HCT116 (cell line): ENCODE measurements at regions not wholly inside any gene's neighbourhood (a gene's known extent, or its start where the extent isn't known, plus 50 kb on each side); places are given as distances from the start of the nearest gene placed in this dataset.

Source experiments
- ATAC-seq: fragments of 200-7000 bp; cut with Tn5 transposase; 2 replicates; pipeline ENCODE4 v1.9.1; 2020; ENCODE audit warnings: mild to moderate bottlenecking, moderate library complexity
- BruUV-seq: library from RNA; stranded (reverse); fragments of 400-500 nt; replicated peaks from 2 replicates; lab custom pipeline; 2021; lab: Mats Ljungman, UMichigan
- CTCF ChIA-PET: fragments of 300-600 bp; sonication (Branson Sonifier 250); formaldehyde crosslinking; loops from one replicate; lab custom pipeline; 2021; ENCODE audit warnings: antibody characterized with exemption; lab: Charles Lee
- POLR2A ChIA-PET: fragments of 300-600, 350-600 bp; sonication (Branson Sonifier 250); formaldehyde crosslinking; loops from one replicate; lab custom pipeline; 2021; ENCODE audit warnings: antibody characterized with exemption; lab: Charles Lee
- RAD21 ChIA-PET, 2 experiments: fragments of 300-600 bp; sonication (Branson Sonifier 250); formaldehyde crosslinking; loops; one replicate each; lab custom pipeline; 2023; ENCODE audit warnings: low total read pairs in 2 of 2; ENCODE audit not compliant: uncharacterized antibody in 2 of 2, unreplicated experiment in 2 of 2, low non-redundant PET in 1 of 2; lab: Charles Lee
- DNase-seq: peaks from one replicate; pipeline ENCODE4 v3.0.0-alpha.2; 2010; ENCODE audit warnings: low read depth, low spot score
- H2AFZ ChIP-seq: fragments of 200-600 bp; shearing (Covaris generic), sonication (generic); 2 replicates; pipeline ENCODE4 v1.6.1; 2017; ENCODE audit warnings: low read depth, mixed run types, mixed read lengths, antibody characterized with exemption, low read length; ENCODE audit not compliant: poor library complexity, severe bottlenecking
- H3K27ac ChIP-seq: 2 replicates; pipeline ENCODE4 v1.5.1; 2012; ENCODE audit warnings: low read depth, low read length
- H3K27me3 ChIP-seq: fragments of 200-600 bp; sonication (generic); 2 replicates; pipeline ENCODE4 v1.6.1; 2016; ENCODE audit warnings: mixed run types, low read length, mixed read lengths; ENCODE audit not compliant: insufficient read depth
- H3K36me3 ChIP-seq, 2 experiments: fragments of 200-500 bp in 1 of 2; fragments of 200-600 bp in 1 of 2; sonication (Bioruptor generic) in 1 of 2; sonication (generic) in 1 of 2; 2 replicates each; pipeline versions ENCODE4 v1.5.1 to v1.6.1; 2014 to 2016; ENCODE audit warnings: low read length in 2 of 2, inconsistent platforms in 1 of 2, mixed read lengths in 1 of 2, mixed run types in 1 of 2; ENCODE audit not compliant: insufficient read depth in 2 of 2, control insufficient read depth in 1 of 2
- H3K4me1 ChIP-seq, 2 experiments: fragments of 200-600 bp in 1 of 2; sonication (generic) in 1 of 2; 2 replicates each; pipeline versions ENCODE4 v1.5.1 to v1.6.1; 2012 to 2017; ENCODE audit warnings: low read length in 2 of 2, inconsistent platforms in 1 of 2, mild to moderate bottlenecking in 1 of 2, mixed read lengths in 1 of 2, mixed run types in 1 of 2, moderate library complexity in 1 of 2; ENCODE audit not compliant: insufficient read depth in 2 of 2, control insufficient read depth in 1 of 2
- H3K4me2 ChIP-seq: fragments of 200-600 bp; sonication (generic); 2 replicates; pipeline ENCODE4 v1.6.1; 2017; ENCODE audit warnings: mixed run types, low read length, mixed read lengths
- H3K4me3 ChIP-seq, 2 experiments: fragments of 200-600 bp in 1 of 2; sonication (generic) in 1 of 2; replicated peaks in 1 of 2; 2 replicates each; pipeline ENCODE4 v1.5.1; 2011 to 2016; ENCODE audit warnings: low read length in 2 of 2, control low read depth in 1 of 2, low read depth in 1 of 2, mild to moderate bottlenecking in 1 of 2, mixed read lengths in 1 of 2, mixed run types in 1 of 2
- H3K79me2 ChIP-seq: fragments of 200-600 bp; sonication (generic); 2 replicates; pipeline ENCODE4 v1.6.1; 2017; ENCODE audit warnings: mild to moderate bottlenecking, mixed run types, low read length, moderate library complexity, mixed read lengths; ENCODE audit not compliant: insufficient read depth
- H3K9ac ChIP-seq: fragments of 200-600 bp; sonication (generic); 2 replicates; pipeline ENCODE4 v1.6.1; 2016; ENCODE audit warnings: low read length, mixed read lengths
- H3K9me2 ChIP-seq: fragments of 200-600 bp; sonication (generic), shearing (Covaris generic); 2 replicates; pipeline ENCODE4 v1.6.1; 2017; ENCODE audit warnings: mixed run types, mild to moderate bottlenecking, moderate library complexity; ENCODE audit not compliant: insufficient read depth
- H3K9me3 ChIP-seq, 2 experiments: fragments of 200-500 bp in 1 of 2; fragments of 200-600 bp in 1 of 2; sonication (Bioruptor generic) in 1 of 2; sonication (generic) in 1 of 2; 2 replicates each; pipeline ENCODE4 v1.6.1; 2014 to 2017; ENCODE audit warnings: low read length in 2 of 2, mixed read lengths in 2 of 2, inconsistent platforms in 1 of 2, low read depth in 1 of 2, mild to moderate bottlenecking in 1 of 2, mixed run types in 1 of 2, moderate library complexity in 1 of 2; ENCODE audit not compliant: control insufficient read depth in 1 of 2, insufficient read depth in 1 of 2
- H4K20me1 ChIP-seq: fragments of 200-600 bp; sonication (generic), shearing (Covaris generic); 2 replicates; pipeline ENCODE4 v1.6.1; 2017; ENCODE audit warnings: mixed run types, mild to moderate bottlenecking, moderate library complexity; ENCODE audit not compliant: insufficient read depth
- CTCF ChIP-seq, 3 experiments: fragments of 200-600 bp in 1 of 3; sonication (generic) in 1 of 3; IDR thresholded peaks in 2 of 3; conservative IDR thresholded peaks in 1 of 3; 2 replicates each; pipeline ENCODE4 v1.5.1; 2012 to 2017; ENCODE audit warnings: low read depth in 2 of 3, low read length in 2 of 3, antibody characterized with exemption in 1 of 3, borderline replicate concordance in 1 of 3, control low read depth in 1 of 3, mild to moderate bottlenecking in 1 of 3, mixed read lengths in 1 of 3, mixed run types in 1 of 3, moderate library complexity in 1 of 3; ENCODE audit not compliant: insufficient read depth in 1 of 3
- EGR1 ChIP-seq: IDR thresholded peaks from 2 replicates; pipeline ENCODE4 v1.6.1; 2012; ENCODE audit warnings: low read depth
- EZH2phosphoT487 ChIP-seq: fragments of 200-600 bp; IDR thresholded peaks from 2 replicates; pipeline ENCODE4 v1.6.1; 2018; ENCODE audit warnings: antibody characterized with exemption, borderline replicate concordance
- POLR2AphosphoS5 ChIP-seq: IDR thresholded peaks from 2 replicates; pipeline ENCODE4 v1.6.1; 2011; ENCODE audit warnings: mild to moderate bottlenecking, low read depth, low read length, moderate library complexity
- TCF7L2 ChIP-seq: IDR thresholded peaks from 2 replicates; pipeline ENCODE4 v1.7.0; 2011; ENCODE audit warnings: borderline replicate concordance, inconsistent platforms; ENCODE audit not compliant: insufficient read depth, insufficient read length; ENCODE audit errors: extremely low read depth
- intact Hi-C: fragments of 100-400 bp; cut with micrococcal nuclease; formaldehyde crosslinking; loops from 2 replicates; pipeline ENCODE4 v1.10.0; 2022

GRCh38 chr12:67202678-67203012 is 66.5 kb upstream of the CAND1 start (continued):
- TF ChIP-seq CTCF (IDR thresholded peaks at IDR 0.05 in 2 of 3, conservative IDR thresholded peaks at IDR 0.05 in 1 of 3; ENCODE audit: borderline replicate concordance in 1 of 3, insufficient read depth in 1 of 3, low read depth in 2 of 3, low read length in 2 of 3) (no peak), EGR1 (no peak), TCF7L2 (no peak)

DNA sequence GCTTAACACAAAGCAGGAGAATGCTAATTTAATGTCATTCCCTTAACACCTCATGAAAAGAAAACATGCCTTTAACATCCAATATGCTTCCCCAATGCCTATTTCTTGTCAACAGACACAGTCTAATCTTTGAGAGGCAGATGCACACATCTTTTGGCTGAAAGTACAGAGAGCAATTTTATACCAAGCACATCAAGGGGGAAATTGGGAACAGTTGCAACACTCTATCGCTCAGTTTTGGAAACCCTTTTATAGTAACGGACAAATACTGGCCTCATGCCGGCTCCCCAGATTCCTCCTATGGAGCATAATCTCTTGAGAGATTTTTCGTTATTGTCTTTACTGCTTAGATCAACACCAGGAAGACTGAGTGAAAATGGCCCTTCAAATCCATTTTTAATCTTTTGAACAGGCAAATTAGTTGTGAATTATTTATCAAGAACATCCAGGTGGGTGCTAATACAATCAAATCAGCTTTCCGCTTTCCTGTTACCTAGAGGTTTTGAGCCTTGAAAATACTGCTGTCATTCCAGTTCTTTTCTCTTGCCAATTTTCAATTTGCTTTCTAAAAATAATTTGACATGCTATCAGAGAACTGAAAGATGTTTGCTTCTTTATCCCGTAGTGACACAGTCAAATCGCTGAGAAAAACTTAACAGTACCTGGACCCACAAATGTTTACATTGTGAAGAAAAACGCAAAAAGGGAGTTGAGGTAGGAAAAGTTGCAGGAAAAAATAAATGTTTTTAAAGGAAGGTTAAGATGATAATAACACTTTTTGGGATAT is 60.7 kb upstream of the CAND1 start:
- Histone ChIP-seq H3K27ac (no peak overlapping the region), H3K4me1 (no peaks in the 10 kb centered on the region), H3K4me2 (no peak overlapping the region), H2AFZ (no peak overlapping the region), H4K20me1 (no peaks in the 10 kb centered on the region), H3K9me3 (no peaks in the 10 kb centered on the region), H3K79me2 (no peaks in the 10 kb centered on the region), H3K9ac (no peak overlapping the region), H3K4me3 (no peak overlapping the region), H3K27me3 (peaks cover 72% of the 10 kb centered on the region), H3K36me3 (no peaks in the 10 kb centered on the region), H3K9me2 (no peaks in the 10 kb centered on the region)
- no TSS peak for BruUV-seq
- CTCF ChIA-PET = interaction anchor here (1.1 kb wide), 1 partner anchor 14 kb away, joined by 3 read pairs; no protein-coding TSS in a partner anchor
- no peak for DNase-seq
- ATAC-seq = no peak
- RAD21 ChIA-PET = no interaction called here
- intact Hi-C loops = no loop called here
- TF ChIP-seq EZH2phosphoT487 (peak; percentile 39; the same call in 1 of the 2 replicates), POLR2AphosphoS5 (no peak)
- POLR2A ChIA-PET = no interaction called here
